ENCODE measurements at regions not wholly inside any gene's neighbourhood (a gene's known extent, or its start where the extent isn't known, plus 50 kb on each side); places are given as distances from the start of the nearest gene placed in this dataset.

DNA sequence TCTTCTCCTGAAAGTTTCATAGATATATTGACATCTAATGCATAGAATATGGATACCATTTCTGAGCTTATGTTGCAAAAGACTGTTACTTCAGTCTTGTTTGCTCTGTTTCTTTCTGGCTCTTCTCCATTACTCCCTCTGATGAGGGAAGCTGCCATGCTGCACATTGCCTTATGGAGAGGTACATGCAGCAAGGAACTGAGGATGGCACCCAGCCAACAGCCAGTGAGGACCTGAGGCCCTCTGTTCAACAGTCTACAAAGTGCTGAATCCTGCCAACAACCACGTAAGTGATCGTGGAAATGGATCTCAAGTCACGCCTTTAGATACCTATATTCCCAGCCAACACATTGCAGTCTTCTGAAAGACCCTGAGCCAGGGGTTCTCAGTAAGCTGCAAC is 66.6 kb upstream of the ADAMTS5 start:
- no peak for TF ChIP-seq POLR2A (IDR thresholded peaks at IDR 0.05)
- TF ChIP-seq, protein P1, sequence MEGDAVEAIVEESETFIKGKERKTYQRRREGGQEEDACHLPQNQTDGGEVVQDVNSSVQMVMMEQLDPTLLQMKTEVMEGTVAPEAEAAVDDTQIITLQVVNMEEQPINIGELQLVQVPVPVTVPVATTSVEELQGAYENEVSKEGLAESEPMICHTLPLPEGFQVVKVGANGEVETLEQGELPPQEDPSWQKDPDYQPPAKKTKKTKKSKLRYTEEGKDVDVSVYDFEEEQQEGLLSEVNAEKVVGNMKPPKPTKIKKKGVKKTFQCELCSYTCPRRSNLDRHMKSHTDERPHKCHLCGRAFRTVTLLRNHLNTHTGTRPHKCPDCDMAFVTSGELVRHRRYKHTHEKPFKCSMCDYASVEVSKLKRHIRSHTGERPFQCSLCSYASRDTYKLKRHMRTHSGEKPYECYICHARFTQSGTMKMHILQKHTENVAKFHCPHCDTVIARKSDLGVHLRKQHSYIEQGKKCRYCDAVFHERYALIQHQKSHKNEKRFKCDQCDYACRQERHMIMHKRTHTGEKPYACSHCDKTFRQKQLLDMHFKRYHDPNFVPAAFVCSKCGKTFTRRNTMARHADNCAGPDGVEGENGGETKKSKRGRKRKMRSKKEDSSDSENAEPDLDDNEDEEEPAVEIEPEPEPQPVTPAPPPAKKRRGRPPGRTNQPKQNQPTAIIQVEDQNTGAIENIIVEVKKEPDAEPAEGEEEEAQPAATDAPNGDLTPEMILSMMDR (IDR thresholded peaks at IDR 0.05), result no peak
- no peak for TF ChIP-seq EP300 (IDR thresholded peaks at IDR 0.05)
